ENCODE measurements at regions not wholly inside any gene's neighbourhood (a gene's known extent, or its start where the extent isn't known, plus 50 kb on each side); places are given as distances from the start of the nearest gene placed in this dataset.

DNA sequence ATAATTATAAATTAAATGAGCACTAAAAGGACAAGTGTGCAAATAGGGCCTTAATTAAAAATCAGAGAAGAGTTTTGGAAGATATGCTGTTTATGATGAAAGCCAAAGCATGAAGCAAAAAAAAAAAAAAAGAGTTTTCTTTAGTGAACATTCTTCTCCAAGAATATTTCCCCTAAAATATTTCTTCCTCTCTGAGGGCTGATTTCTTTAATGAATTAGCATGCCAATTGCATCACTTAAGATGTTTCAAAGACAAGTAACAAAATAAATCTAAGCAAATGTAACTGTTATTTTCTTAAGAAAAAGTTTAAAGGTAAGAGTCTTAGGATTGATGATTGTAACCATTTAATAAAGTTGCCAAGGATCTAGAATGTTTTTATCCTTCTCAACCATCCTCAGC lies 81.6 kb upstream of the MPDZ start:
- TF ChIP-seq FOS (IDR thresholded peaks at IDR 0.05; ENCODE audit: borderline replicate concordance, insufficient read depth, low read length): no peak
- Histone ChIP-seq H3K9me1 (replicated peaks; ENCODE audit: control insufficient read depth, extremely low read depth, insufficient read depth, low read length) (no peaks in the 10 kb centered on the region), H3K27ac (ENCODE audit: insufficient read depth, low read depth, low read length) (no peak overlapping the region), H3K27me3 (ENCODE audit: control insufficient read depth in 2 of 2, insufficient read depth in 2 of 2, low read length in 2 of 2) (no peaks in the 10 kb centered on the region), H3K9ac (replicated peaks; ENCODE audit: extremely low read depth, insufficient read depth, low read length) (no peak overlapping the region), H3K9me3 (replicated peaks; ENCODE audit: control insufficient read depth, insufficient read depth, low read length) (no peaks in the 10 kb centered on the region), H3K4me1 (ENCODE audit: control insufficient read depth, extremely low read depth, insufficient read depth, low read length) (no peaks in the 10 kb centered on the region), H3K79me2 (ENCODE audit: control insufficient read depth, insufficient read depth, low read length) (no peaks in the 10 kb centered on the region), H4K20me1 (replicated peaks; ENCODE audit: control insufficient read depth, extremely low read depth, insufficient read depth, low read length) (no peaks in the 10 kb centered on the region), H3K4me2 (ENCODE audit: insufficient read depth, low read length) (no peak overlapping the region), H3K36me3 (ENCODE audit: control insufficient read depth in 2 of 2, extremely low read depth in 1 of 2, insufficient read depth in 2 of 2, low read length in 2 of 2) (no peaks in the 10 kb centered on the region), H2AFZ (ENCODE audit: low read depth, low read length) (no peak overlapping the region), H3K4me3 (replicated peaks in 1 of 3; ENCODE audit: insufficient read depth in 1 of 3, low read depth in 1 of 3, low read length in 3 of 3) (no peak overlapping the region)
- BruUV-seq (replicated peaks): no TSS peak
- DNase-seq (ENCODE audit: low read depth, low spot score) (no peak), FAIRE-seq (no peak)
- intact Hi-C loops (cut with micrococcal nuclease): no loop called here
- ChIA-PET CTCF (no interaction called here), POLR2A (no interaction called here)
- dilution Hi-C loops (cut with MboI; ENCODE audit: extremely low pct_ligation_motif_present, low sequenced_read_pairs): no loop called here

DNA sequence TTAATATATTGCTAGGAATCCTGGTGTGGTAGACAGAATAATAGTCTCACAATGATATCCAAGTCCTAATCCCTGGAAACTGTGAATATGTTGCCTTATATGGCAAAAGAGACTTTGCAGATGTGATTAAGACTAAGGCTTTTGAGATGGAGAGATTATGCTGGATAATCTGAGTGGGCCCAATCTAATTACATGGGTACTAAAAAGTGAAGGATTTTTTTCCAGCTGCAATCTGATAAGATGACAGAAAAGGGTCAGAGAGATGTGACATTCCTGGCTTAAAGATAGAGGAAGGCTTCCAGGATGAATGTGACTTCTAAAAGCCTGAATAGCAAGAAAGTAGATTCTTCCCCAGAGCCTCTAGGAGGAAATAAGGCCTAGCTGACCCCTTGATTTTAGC lies 80.7 kb upstream of the MPDZ start:
- H3K36me3 ChIP-seq (ENCODE audit: control insufficient read depth in 2 of 2, extremely low read depth in 1 of 2, insufficient read depth in 2 of 2, low read length in 2 of 2): no peaks in the 10 kb centered on the region
- H4K20me1 ChIP-seq (replicated peaks; ENCODE audit: control insufficient read depth, extremely low read depth, insufficient read depth, low read length): no peaks in the 10 kb centered on the region
- DNase-seq (ENCODE audit: low read depth, low spot score) (no peak), FAIRE-seq (no peak)
- dilution Hi-C loops (cut with MboI; ENCODE audit: extremely low pct_ligation_motif_present, low sequenced_read_pairs): no loop called here
- POLR2A ChIA-PET: no interaction called here
- BruUV-seq (replicated peaks): no TSS peak
- H3K4me1 ChIP-seq (ENCODE audit: control insufficient read depth, extremely low read depth, insufficient read depth, low read length): no peaks in the 10 kb centered on the region
- TF ChIP-seq, protein P1, sequence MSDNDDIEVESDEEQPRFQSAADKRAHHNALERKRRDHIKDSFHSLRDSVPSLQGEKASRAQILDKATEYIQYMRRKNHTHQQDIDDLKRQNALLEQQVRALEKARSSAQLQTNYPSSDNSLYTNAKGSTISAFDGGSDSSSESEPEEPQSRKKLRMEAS (IDR thresholded peaks at IDR 0.05; ENCODE audit: insufficient read depth, insufficient read length): no peak
- TF ChIP-seq EZH2 (IDR thresholded peaks at IDR 0.05; ENCODE audit: borderline replicate concordance, low read depth, low read length, severe bottlenecking): no peak
- no peak for TF ChIP-seq POLR2A (IDR thresholded peaks at IDR 0.05; ENCODE audit: low read depth, low read length)
- TF ChIP-seq POLR2AphosphoS5 (IDR thresholded peaks at IDR 0.05; ENCODE audit: insufficient read depth, low read depth, low read length): no peak
- no peak for TF ChIP-seq GATA2 (IDR thresholded peaks at IDR 0.05; ENCODE audit: insufficient read depth, insufficient read length, low read depth, low read length)
- no peak for TF ChIP-seq FOS (IDR thresholded peaks at IDR 0.05; ENCODE audit: borderline replicate concordance, insufficient read depth, low read length)
- no peak for TF ChIP-seq MYC (IDR thresholded peaks at IDR 0.05; ENCODE audit: low read depth, low read length)
- no peak for TF ChIP-seq JUN (IDR thresholded peaks at IDR 0.05; ENCODE audit: borderline replicate concordance, insufficient read depth, insufficient read length, low read depth)
- TF ChIP-seq, protein P2, sequence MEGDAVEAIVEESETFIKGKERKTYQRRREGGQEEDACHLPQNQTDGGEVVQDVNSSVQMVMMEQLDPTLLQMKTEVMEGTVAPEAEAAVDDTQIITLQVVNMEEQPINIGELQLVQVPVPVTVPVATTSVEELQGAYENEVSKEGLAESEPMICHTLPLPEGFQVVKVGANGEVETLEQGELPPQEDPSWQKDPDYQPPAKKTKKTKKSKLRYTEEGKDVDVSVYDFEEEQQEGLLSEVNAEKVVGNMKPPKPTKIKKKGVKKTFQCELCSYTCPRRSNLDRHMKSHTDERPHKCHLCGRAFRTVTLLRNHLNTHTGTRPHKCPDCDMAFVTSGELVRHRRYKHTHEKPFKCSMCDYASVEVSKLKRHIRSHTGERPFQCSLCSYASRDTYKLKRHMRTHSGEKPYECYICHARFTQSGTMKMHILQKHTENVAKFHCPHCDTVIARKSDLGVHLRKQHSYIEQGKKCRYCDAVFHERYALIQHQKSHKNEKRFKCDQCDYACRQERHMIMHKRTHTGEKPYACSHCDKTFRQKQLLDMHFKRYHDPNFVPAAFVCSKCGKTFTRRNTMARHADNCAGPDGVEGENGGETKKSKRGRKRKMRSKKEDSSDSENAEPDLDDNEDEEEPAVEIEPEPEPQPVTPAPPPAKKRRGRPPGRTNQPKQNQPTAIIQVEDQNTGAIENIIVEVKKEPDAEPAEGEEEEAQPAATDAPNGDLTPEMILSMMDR (IDR thresholded peaks at IDR 0.05; ENCODE audit: extremely low read depth in 1 of 2, insufficient read depth in 1 of 2, low read depth in 1 of 2, low read length in 2 of 2): no peak
- no peaks in the 10 kb centered on the region for H3K79me2 ChIP-seq (ENCODE audit: control insufficient read depth, insufficient read depth, low read length)
- no peaks in the 10 kb centered on the region for H3K27me3 ChIP-seq (ENCODE audit: control insufficient read depth in 2 of 2, insufficient read depth in 2 of 2, low read length in 2 of 2)
- no peaks in the 10 kb centered on the region for H3K9me1 ChIP-seq (replicated peaks; ENCODE audit: control insufficient read depth, extremely low read depth, insufficient read depth, low read length)
- H3K27ac ChIP-seq (ENCODE audit: insufficient read depth, low read depth, low read length): no peak overlapping the region
- no peaks in the 10 kb centered on the region for H3K9me3 ChIP-seq (replicated peaks; ENCODE audit: control insufficient read depth, insufficient read depth, low read length)
- H2AFZ ChIP-seq (ENCODE audit: low read depth, low read length): no peak overlapping the region
- intact Hi-C loops (cut with micrococcal nuclease): no loop called here
- H3K9ac ChIP-seq (replicated peaks; ENCODE audit: extremely low read depth, insufficient read depth, low read length): no peak overlapping the region
- H3K4me2 ChIP-seq (ENCODE audit: insufficient read depth, low read length): no peak overlapping the region
- H3K4me3 ChIP-seq (replicated peaks in 1 of 3; ENCODE audit: insufficient read depth in 1 of 3, low read depth in 1 of 3, low read length in 3 of 3): no peak overlapping the region
- CTCF ChIA-PET: interaction anchor here (0.9 kb wide), 1 partner anchor 13 kb away, joined by 4 read pairs; no protein-coding TSS in a partner anchor

All from endothelial cell of umbilical vein (primary cell).